ENCODE measurements at regions not wholly inside any gene's neighbourhood (a gene's known extent, or its start where the extent isn't known, plus 50 kb on each side); places are given as distances from the start of the nearest gene placed in this dataset.

- H3K4me3 ChIP-seq (replicated peaks; ENCODE audit: low read depth, low read length) = no peak overlapping the region
- DNase-seq (ENCODE audit: extremely low read depth, low read depth) = no peak
- TF ChIP-seq, protein P1, sequence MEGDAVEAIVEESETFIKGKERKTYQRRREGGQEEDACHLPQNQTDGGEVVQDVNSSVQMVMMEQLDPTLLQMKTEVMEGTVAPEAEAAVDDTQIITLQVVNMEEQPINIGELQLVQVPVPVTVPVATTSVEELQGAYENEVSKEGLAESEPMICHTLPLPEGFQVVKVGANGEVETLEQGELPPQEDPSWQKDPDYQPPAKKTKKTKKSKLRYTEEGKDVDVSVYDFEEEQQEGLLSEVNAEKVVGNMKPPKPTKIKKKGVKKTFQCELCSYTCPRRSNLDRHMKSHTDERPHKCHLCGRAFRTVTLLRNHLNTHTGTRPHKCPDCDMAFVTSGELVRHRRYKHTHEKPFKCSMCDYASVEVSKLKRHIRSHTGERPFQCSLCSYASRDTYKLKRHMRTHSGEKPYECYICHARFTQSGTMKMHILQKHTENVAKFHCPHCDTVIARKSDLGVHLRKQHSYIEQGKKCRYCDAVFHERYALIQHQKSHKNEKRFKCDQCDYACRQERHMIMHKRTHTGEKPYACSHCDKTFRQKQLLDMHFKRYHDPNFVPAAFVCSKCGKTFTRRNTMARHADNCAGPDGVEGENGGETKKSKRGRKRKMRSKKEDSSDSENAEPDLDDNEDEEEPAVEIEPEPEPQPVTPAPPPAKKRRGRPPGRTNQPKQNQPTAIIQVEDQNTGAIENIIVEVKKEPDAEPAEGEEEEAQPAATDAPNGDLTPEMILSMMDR (IDR thresholded peaks at IDR 0.05; ENCODE audit: low read depth, low read length, missing control alignments) = no peak
Observed at GRCh38 chr10:106506526-106507283, 657.8 kb downstream of the SORCS1 start.

DNA sequence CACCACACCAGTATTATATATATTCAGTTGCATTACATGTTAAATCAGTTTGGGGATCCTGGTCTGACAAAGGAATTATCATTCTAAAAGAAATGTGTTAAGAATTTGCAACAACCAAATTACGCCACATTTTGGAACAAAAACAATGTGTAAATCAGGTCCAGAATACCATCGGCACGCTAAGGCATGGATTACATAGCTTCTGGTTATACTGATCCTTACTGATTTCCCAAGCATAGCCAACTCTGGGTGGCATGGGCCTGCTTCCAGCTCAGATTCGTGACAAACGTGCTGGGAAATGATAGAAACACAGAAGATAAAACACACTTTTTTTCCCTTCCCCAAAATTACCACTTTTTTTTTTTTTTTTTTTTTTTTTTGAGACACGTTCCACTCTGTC, 660.0 kb downstream of the SORCS1 start:
- no peak overlapping the region for H3K4me3 ChIP-seq (replicated peaks; ENCODE audit: low read depth, low read length)
- TF ChIP-seq, protein P1 (IDR thresholded peaks at IDR 0.05; ENCODE audit: low read depth, low read length, missing control alignments) = no peak
- no peak for DNase-seq (ENCODE audit: extremely low read depth, low read depth)

GRCh38 chr10:106502641-106503040, 661.9 kb downstream of the SORCS1 start:
- no peak overlapping the region for H3K4me3 ChIP-seq (replicated peaks; ENCODE audit: low read depth, low read length)
- TF ChIP-seq, protein P1 (IDR thresholded peaks at IDR 0.05; ENCODE audit: low read depth, low read length, missing control alignments) = no peak
- DNase-seq (ENCODE audit: extremely low read depth, low read depth) = no peak

DNA sequence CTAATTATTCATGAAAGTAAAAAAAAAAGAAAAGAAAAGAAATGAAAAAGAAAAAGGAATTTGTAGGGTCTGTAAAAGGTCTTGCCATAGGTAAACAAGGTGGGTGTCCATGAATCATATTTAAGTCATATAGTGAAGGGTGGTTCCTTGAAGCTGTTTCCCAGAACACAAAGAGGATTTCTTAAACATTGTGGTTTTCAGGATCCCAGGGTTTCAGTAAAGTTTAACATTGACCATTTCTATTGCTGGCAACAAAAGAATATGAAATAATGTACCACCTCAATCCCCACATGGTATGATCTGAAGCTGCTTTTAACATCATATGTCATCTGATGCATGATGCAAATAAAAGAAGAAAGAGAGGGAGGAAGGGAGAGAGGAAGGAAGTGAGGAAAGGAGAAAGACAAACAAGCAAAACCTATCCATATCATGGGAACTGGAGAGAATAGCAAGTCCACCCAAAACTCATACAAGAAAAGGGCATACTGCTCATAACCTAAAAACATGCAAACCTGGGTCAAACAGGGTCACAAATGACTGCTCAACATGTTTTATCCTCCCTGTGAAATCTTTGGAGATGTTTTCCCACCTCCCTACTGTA, 663.5 kb downstream of the SORCS1 start:
- no peak overlapping the region for H3K4me3 ChIP-seq (replicated peaks; ENCODE audit: low read depth, low read length)
- DNase-seq (ENCODE audit: extremely low read depth, low read depth) = no peak
- TF ChIP-seq, protein P1 (IDR thresholded peaks at IDR 0.05; ENCODE audit: low read depth, low read length, missing control alignments) = no peak

DNA sequence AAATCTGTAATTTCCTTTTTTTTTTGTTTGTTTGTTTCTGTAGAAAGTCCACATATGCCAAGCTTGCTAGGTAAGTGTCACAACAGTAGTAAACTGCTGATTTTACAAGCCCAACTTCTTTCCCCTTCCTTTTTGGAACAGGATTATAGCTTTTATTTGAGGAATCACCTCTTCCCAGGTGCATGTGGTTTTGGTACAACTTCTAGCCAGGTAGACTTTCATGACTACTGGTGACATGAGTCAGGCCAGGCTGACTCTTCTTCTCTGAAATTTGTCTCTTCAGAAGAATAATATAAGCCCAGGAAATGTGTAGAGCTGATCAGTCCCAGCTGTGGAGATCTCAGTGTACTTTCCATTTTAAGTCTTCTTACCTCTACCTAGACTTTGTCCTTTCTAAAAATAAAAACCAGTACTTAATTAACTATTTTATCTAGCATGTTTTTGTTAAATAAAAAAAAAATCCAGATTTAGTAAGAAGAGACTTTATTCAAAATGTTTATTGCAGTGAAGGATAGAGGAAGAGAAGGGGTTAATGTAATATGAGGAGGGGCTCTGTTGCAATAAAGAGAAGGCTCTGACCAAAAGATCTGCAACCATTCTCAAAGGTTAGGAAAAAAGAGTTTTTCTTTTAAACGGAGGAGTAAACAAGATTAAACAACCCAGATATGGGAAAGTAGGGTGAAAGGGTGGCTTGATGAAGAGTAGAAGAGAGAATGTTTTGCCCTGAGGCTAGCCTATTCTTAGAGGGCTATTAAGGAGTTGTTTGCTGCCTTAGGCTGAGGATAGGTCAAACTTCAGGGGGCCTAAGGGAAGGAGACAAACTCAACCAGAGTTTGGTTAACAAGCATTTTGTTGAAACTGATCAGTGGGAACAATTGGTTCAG, 664.2 kb downstream of the SORCS1 start:
- TF ChIP-seq, protein P1 (IDR thresholded peaks at IDR 0.05; ENCODE audit: low read depth, low read length, missing control alignments) = no peak
- DNase-seq (ENCODE audit: extremely low read depth, low read depth) = no peak
- no peak overlapping the region for H3K4me3 ChIP-seq (replicated peaks; ENCODE audit: low read depth, low read length)

GRCh38 chr10:106499448-106499847, 665.1 kb downstream of the SORCS1 start:
- no peak for DNase-seq (ENCODE audit: extremely low read depth, low read depth)
- H3K4me3 ChIP-seq (replicated peaks; ENCODE audit: low read depth, low read length) = no peak overlapping the region
- TF ChIP-seq, protein P1 (IDR thresholded peaks at IDR 0.05; ENCODE audit: low read depth, low read length, missing control alignments) = no peak

All from HFF-Myc (cell line).